ENCODE measurements at regions not wholly inside any gene's neighbourhood (a gene's known extent, or its start where the extent isn't known, plus 50 kb on each side); places are given as distances from the start of the nearest gene placed in this dataset.

DNA sequence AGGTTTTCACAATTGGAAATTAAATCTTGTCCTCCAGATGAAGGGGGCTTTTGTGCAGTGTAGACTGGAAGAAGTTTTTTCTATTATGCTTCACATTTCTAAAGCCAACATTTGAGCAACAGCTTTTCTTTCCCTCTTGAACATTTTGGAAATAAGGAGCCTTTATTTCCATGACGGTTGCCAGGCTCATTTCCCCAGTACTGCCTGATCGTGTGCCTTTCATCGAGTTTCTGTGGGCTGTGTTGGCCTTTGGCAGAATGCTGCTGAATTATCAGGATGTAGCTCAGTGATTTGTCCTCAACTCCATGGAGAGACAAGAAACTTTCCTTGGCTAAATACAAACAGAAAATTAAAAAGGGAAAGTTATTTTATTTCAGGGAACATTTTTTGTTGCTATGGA is 314.8 kb upstream of the LRRC3B start:
- DNase-seq (ENCODE audit: low read depth in 1 of 2, low spot score in 2 of 2) (no peak), FAIRE-seq (no peak)
- H4K5ac ChIP-seq (ENCODE audit: insufficient read length, low read depth, low read length) = no peak overlapping the region
- H2BK20ac ChIP-seq (ENCODE audit: low read length) = no peak overlapping the region
- no peak overlapping the region for H3K4me2 ChIP-seq (ENCODE audit: insufficient read depth in 1 of 2, low read depth in 2 of 2, low read length in 2 of 2)
- no peak overlapping the region for H2BK120ac ChIP-seq (replicated peaks; ENCODE audit: low read depth, low read length)
- no peak overlapping the region for H3K23ac ChIP-seq (ENCODE audit: insufficient read length)
- no peak overlapping the region for H4K91ac ChIP-seq (replicated peaks; ENCODE audit: insufficient read length, low read length)
- no peak overlapping the region for H3K56ac ChIP-seq (replicated peaks; ENCODE audit: insufficient read length, low read depth, low read length)
- no peak overlapping the region for H2AFZ ChIP-seq (ENCODE audit: low read length)
- no peaks in the 10 kb centered on the region for H3K23me2 ChIP-seq (ENCODE audit: low read depth, low read length)
- whole genome bisulfite sequencing, 2 experiments (ENCODE audit: extremely low coverage in 1 of 2, insufficient coverage in 1 of 2, insufficient read length in 1 of 2, insufficient replicate concordance in 2 of 2, low coverage in 1 of 2, low lambda C conversion rate in 2 of 2, missing lambda C conversion rate in 1 of 2) = 86% methylated on average over 3 of the region's 3 CpGs; no CpG with 5 or more reads in 1 of the 2 experiments
- no peak overlapping the region for H2BK5ac ChIP-seq (ENCODE audit: low read depth, low read length)
- ChIA-PET POLR2A (ENCODE audit: partially characterized antibody) (no interaction called here), CTCF (ENCODE audit: partially characterized antibody) (interaction anchor here (0.6 to 1.2 kb wide), 2 partner anchors 17 to 30 kb away, joined by 4 to 5 read pairs; no protein-coding TSS in a partner anchor)
- no peaks in the 10 kb centered on the region for H4K20me1 ChIP-seq (replicated peaks in 1 of 2; ENCODE audit: control insufficient read depth in 1 of 2, insufficient read depth in 2 of 2, low read length in 2 of 2)
- peaks cover 0 to 8% (median 5%) of the 10 kb centered on the region in 4 experiments; a peak in 3 of 7 replicates for H3K4me1 ChIP-seq (replicated peaks in 1 of 4; ENCODE audit: control insufficient read depth in 3 of 4, insufficient read depth in 4 of 4, low read length in 3 of 4)
- H3K18ac ChIP-seq (ENCODE audit: extremely low read depth, low read length) = no peak overlapping the region
- H3K27me3 ChIP-seq (replicated peaks in 1 of 4; ENCODE audit: control insufficient read depth in 3 of 4, extremely low read depth in 1 of 4, insufficient read depth in 3 of 4, low read length in 3 of 4) = no peaks in the 10 kb centered on the region
- H3K9me3 ChIP-seq (ENCODE audit: insufficient read depth in 2 of 2, low read depth in 1 of 2, low read length in 1 of 2) = no peaks in the 10 kb centered on the region
- H3K79me2 ChIP-seq (ENCODE audit: control insufficient read depth in 1 of 2, insufficient read depth in 2 of 2, low read length in 2 of 2) = no peaks in the 10 kb centered on the region
- no peak overlapping the region for H3K14ac ChIP-seq (ENCODE audit: insufficient read length)
- H2AK5ac ChIP-seq (ENCODE audit: low read depth, low read length) = no peak overlapping the region
- no peaks in the 10 kb centered on the region for H3K79me1 ChIP-seq (ENCODE audit: low read depth, low read length)
- no peaks in the 10 kb centered on the region for H3K36me3 ChIP-seq (ENCODE audit: control insufficient read depth in 2 of 4, insufficient read depth in 4 of 4, low read length in 3 of 4)
- no peak overlapping the region for H3K4ac ChIP-seq (replicated peaks; ENCODE audit: insufficient read length, low read depth, low read length)
- H3K27ac ChIP-seq (ENCODE audit: low read depth, low read length) = no peak overlapping the region
- no peak overlapping the region for H3K9ac ChIP-seq (replicated peaks in 1 of 4; ENCODE audit: extremely low read depth in 1 of 4, low read depth in 3 of 4, low read length in 3 of 4)
- no peak overlapping the region for H2BK12ac ChIP-seq (ENCODE audit: low read depth, low read length)
- no peak overlapping the region for H2BK15ac ChIP-seq (ENCODE audit: low read length)
- no peak overlapping the region for H4K8ac ChIP-seq (ENCODE audit: extremely low read depth, insufficient read depth, low read length)
- H3K4me3 ChIP-seq (ENCODE audit: extremely low read depth in 1 of 4, insufficient read depth in 2 of 4, low read depth in 3 of 4, low read length in 4 of 4) = no peak overlapping the region
- TF ChIP-seq POLR2A (IDR thresholded peaks at IDR 0.05; ENCODE audit: control extremely low read depth in 1 of 2, low read depth in 2 of 2, low read length in 2 of 2) (no peak), JUND (IDR thresholded peaks at IDR 0.05; ENCODE audit: low read length) (no peak), BCL11A (IDR thresholded peaks at IDR 0.05; ENCODE audit: low read depth in 2 of 2, low read length in 2 of 2) (no peak), BRCA1 (IDR thresholded peaks at IDR 0.05; ENCODE audit: low read depth, low read length) (no peak), TBP (IDR thresholded peaks at IDR 0.05; ENCODE audit: low read depth, low read length) (no peak), SUZ12 (IDR thresholded peaks at IDR 0.05; ENCODE audit: low read length) (no peak), EZH2 (IDR thresholded peaks at IDR 0.05; ENCODE audit: low read depth, low read length, severe bottlenecking) (no peak), CHD2 (IDR thresholded peaks at IDR 0.05; ENCODE audit: low read length) (no peak), ATF2 (IDR thresholded peaks at IDR 0.05; ENCODE audit: low read length) (no peak), SIN3A (conservative IDR thresholded peaks at IDR 0.05 in 1 of 2, IDR thresholded peaks at IDR 0.05 in 1 of 2; ENCODE audit: low read depth in 1 of 2, low read length in 2 of 2) (no peak), SP1 (IDR thresholded peaks at IDR 0.05; ENCODE audit: low read depth, low read length) (no peak), GABPA (IDR thresholded peaks at IDR 0.05; ENCODE audit: borderline replicate concordance, insufficient read depth, low read length) (no peak), FOSL1 (IDR thresholded peaks at IDR 0.05; ENCODE audit: insufficient read depth, low read depth, low read length) (no peak)
